ENCODE measurements at regions not wholly inside any gene's neighbourhood (a gene's known extent, or its start where the extent isn't known, plus 50 kb on each side); places are given as distances from the start of the nearest gene placed in this dataset.
A peak's percentile ranks its signal among the peaks of the same experiment; 100 is the strongest.

DNA sequence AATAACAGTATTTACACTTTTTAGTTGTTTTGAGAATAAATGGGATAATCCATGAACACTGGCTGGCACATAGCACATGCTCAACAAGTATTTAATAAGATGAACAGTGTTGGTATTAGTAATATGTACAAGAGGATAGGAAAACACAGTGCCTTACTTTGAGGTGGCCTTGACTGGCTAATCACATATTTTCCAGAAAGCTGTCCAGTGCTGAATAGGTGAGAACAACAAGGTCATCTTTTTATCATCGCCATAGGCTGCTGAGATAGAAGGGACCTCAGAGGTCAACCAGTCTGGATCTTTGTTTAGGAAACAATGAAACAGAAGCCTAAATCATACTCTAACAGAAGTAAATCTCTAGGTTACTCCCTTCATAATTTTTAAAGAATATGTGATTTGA is 89.7 kb upstream of the BCL9 start:
- TF ChIP-seq RAD21 (IDR thresholded peaks at IDR 0.05) (no peak), GABPA (IDR thresholded peaks at IDR 0.05 in 1 of 2, conservative IDR thresholded peaks at IDR 0.05 in 1 of 2) (no peak), YY1 (IDR thresholded peaks at IDR 0.05) (no peak), RXRA (IDR thresholded peaks at IDR 0.05) (no peak), SP1 (IDR thresholded peaks at IDR 0.05) (no peak), FOXA1 (IDR thresholded peaks at IDR 0.05) (no peak), JUND (IDR thresholded peaks at IDR 0.05) (no peak)
- TF ChIP-seq, protein P1, sequence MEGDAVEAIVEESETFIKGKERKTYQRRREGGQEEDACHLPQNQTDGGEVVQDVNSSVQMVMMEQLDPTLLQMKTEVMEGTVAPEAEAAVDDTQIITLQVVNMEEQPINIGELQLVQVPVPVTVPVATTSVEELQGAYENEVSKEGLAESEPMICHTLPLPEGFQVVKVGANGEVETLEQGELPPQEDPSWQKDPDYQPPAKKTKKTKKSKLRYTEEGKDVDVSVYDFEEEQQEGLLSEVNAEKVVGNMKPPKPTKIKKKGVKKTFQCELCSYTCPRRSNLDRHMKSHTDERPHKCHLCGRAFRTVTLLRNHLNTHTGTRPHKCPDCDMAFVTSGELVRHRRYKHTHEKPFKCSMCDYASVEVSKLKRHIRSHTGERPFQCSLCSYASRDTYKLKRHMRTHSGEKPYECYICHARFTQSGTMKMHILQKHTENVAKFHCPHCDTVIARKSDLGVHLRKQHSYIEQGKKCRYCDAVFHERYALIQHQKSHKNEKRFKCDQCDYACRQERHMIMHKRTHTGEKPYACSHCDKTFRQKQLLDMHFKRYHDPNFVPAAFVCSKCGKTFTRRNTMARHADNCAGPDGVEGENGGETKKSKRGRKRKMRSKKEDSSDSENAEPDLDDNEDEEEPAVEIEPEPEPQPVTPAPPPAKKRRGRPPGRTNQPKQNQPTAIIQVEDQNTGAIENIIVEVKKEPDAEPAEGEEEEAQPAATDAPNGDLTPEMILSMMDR (IDR thresholded peaks at IDR 0.05; ENCODE audit: low read depth, low read length, missing input control): no peak
- TF ChIP-seq, protein P2, sequence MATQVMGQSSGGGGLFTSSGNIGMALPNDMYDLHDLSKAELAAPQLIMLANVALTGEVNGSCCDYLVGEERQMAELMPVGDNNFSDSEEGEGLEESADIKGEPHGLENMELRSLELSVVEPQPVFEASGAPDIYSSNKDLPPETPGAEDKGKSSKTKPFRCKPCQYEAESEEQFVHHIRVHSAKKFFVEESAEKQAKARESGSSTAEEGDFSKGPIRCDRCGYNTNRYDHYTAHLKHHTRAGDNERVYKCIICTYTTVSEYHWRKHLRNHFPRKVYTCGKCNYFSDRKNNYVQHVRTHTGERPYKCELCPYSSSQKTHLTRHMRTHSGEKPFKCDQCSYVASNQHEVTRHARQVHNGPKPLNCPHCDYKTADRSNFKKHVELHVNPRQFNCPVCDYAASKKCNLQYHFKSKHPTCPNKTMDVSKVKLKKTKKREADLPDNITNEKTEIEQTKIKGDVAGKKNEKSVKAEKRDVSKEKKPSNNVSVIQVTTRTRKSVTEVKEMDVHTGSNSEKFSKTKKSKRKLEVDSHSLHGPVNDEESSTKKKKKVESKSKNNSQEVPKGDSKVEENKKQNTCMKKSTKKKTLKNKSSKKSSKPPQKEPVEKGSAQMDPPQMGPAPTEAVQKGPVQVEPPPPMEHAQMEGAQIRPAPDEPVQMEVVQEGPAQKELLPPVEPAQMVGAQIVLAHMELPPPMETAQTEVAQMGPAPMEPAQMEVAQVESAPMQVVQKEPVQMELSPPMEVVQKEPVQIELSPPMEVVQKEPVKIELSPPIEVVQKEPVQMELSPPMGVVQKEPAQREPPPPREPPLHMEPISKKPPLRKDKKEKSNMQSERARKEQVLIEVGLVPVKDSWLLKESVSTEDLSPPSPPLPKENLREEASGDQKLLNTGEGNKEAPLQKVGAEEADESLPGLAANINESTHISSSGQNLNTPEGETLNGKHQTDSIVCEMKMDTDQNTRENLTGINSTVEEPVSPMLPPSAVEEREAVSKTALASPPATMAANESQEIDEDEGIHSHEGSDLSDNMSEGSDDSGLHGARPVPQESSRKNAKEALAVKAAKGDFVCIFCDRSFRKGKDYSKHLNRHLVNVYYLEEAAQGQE (IDR thresholded peaks at IDR 0.05): peak; percentile 86
- TF ChIP-seq, protein P3, sequence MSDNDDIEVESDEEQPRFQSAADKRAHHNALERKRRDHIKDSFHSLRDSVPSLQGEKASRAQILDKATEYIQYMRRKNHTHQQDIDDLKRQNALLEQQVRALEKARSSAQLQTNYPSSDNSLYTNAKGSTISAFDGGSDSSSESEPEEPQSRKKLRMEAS (IDR thresholded peaks at IDR 0.05): no peak
